ENCODE measurements at regions not wholly inside any gene's neighbourhood (a gene's known extent, or its start where the extent isn't known, plus 50 kb on each side); places are given as distances from the start of the nearest gene placed in this dataset.

GRCh38 chr6:6746333-6746969 is 157.9 kb downstream of the LY86 start:
- TF ChIP-seq, protein P1, sequence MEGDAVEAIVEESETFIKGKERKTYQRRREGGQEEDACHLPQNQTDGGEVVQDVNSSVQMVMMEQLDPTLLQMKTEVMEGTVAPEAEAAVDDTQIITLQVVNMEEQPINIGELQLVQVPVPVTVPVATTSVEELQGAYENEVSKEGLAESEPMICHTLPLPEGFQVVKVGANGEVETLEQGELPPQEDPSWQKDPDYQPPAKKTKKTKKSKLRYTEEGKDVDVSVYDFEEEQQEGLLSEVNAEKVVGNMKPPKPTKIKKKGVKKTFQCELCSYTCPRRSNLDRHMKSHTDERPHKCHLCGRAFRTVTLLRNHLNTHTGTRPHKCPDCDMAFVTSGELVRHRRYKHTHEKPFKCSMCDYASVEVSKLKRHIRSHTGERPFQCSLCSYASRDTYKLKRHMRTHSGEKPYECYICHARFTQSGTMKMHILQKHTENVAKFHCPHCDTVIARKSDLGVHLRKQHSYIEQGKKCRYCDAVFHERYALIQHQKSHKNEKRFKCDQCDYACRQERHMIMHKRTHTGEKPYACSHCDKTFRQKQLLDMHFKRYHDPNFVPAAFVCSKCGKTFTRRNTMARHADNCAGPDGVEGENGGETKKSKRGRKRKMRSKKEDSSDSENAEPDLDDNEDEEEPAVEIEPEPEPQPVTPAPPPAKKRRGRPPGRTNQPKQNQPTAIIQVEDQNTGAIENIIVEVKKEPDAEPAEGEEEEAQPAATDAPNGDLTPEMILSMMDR (IDR thresholded peaks at IDR 0.05): no peak
- TF ChIP-seq POLR2A (IDR thresholded peaks at IDR 0.05) (no peak), POLR2AphosphoS5 (IDR thresholded peaks at IDR 0.05) (no peak), EP300 (IDR thresholded peaks at IDR 0.05) (no peak)

All from stomach (tissue), 4 donors.